ENCODE measurements at regions not wholly inside any gene's neighbourhood (a gene's known extent, or its start where the extent isn't known, plus 50 kb on each side); places are given as distances from the start of the nearest gene placed in this dataset.

GRCh38 chr20:6630514-6630913, 137.0 kb upstream of the BMP2 start:
- TF ChIP-seq CTCF (IDR thresholded peaks at IDR 0.05; ENCODE audit: unreplicated experiment) = no peak
- no peak for DNase-seq (ENCODE audit: low spot score, unreplicated experiment)
- H3K4me1 Mint-ChIP-seq (ENCODE audit: low read depth) = no peaks in the 10 kb centered on the region
- H3K9me3 Mint-ChIP-seq (ENCODE audit: low read depth) = peaks cover 2% of the 10 kb centered on the region
- no peaks in the 10 kb centered on the region for H3K27me3 Mint-ChIP-seq
- no peak overlapping the region for H3K4me3 Mint-ChIP-seq (ENCODE audit: low read depth)
- H3K27ac Mint-ChIP-seq = no peak overlapping the region
- peaks cover 3% of the 10 kb centered on the region for H3K36me3 Mint-ChIP-seq (ENCODE audit: insufficient read depth)

- H3K27ac Mint-ChIP-seq = no peak overlapping the region
Measured at GRCh38 chr20:6629564-6629963, 137.9 kb upstream of the BMP2 start.

GRCh38 chr20:6626805-6627204, 140.7 kb upstream of the BMP2 start:
- peaks cover 8% of the 10 kb centered on the region for H3K4me1 Mint-ChIP-seq (ENCODE audit: low read depth)
- TF ChIP-seq CTCF (IDR thresholded peaks at IDR 0.05; ENCODE audit: unreplicated experiment) = no peak
- no peak overlapping the region for H3K4me3 Mint-ChIP-seq (ENCODE audit: low read depth)
- peaks cover 3% of the 10 kb centered on the region for H3K36me3 Mint-ChIP-seq (ENCODE audit: insufficient read depth)
- no peak overlapping the region for H3K27ac Mint-ChIP-seq
- DNase-seq (ENCODE audit: low spot score, unreplicated experiment) = no peak
- H3K9me3 Mint-ChIP-seq (ENCODE audit: low read depth) = peaks cover 2% of the 10 kb centered on the region
- H3K27me3 Mint-ChIP-seq = no peaks in the 10 kb centered on the region

More at GRCh38 chr20:6629564-6629963, 137.9 kb upstream of the BMP2 start:
- Mint-ChIP-seq H3K9me3 (ENCODE audit: low read depth) (peaks cover 2% of the 10 kb centered on the region), H3K4me1 (ENCODE audit: low read depth) (peaks cover 3% of the 10 kb centered on the region), H3K4me3 (ENCODE audit: low read depth) (no peak overlapping the region), H3K36me3 (ENCODE audit: insufficient read depth) (peaks cover 3% of the 10 kb centered on the region), H3K27me3 (no peaks in the 10 kb centered on the region)
- no peak for DNase-seq (ENCODE audit: low spot score, unreplicated experiment)
- no peak for TF ChIP-seq CTCF (IDR thresholded peaks at IDR 0.05; ENCODE audit: unreplicated experiment)

- Mint-ChIP-seq H3K4me1 (ENCODE audit: low read depth) (peaks cover 8% of the 10 kb centered on the region), H3K4me3 (ENCODE audit: low read depth) (peak overlapping the region; percentile 40), H3K27me3 (no peaks in the 10 kb centered on the region), H3K36me3 (ENCODE audit: insufficient read depth) (peaks cover 3% of the 10 kb centered on the region), H3K27ac (peak overlapping the region; percentile 94), H3K9me3 (ENCODE audit: low read depth) (no peaks in the 10 kb centered on the region)
- no peak for TF ChIP-seq CTCF (IDR thresholded peaks at IDR 0.05; ENCODE audit: unreplicated experiment)
- no peak for DNase-seq (ENCODE audit: low spot score, unreplicated experiment)
Measured at GRCh38 chr20:6623989-6624388, 143.5 kb upstream of the BMP2 start.

GRCh38 chr20:6622041-6622440, 145.4 kb upstream of the BMP2 start:
- Mint-ChIP-seq H3K9me3 (ENCODE audit: low read depth) (no peaks in the 10 kb centered on the region), H3K27me3 (no peaks in the 10 kb centered on the region), H3K4me3 (ENCODE audit: low read depth) (no peak overlapping the region), H3K27ac (no peak overlapping the region), H3K36me3 (ENCODE audit: insufficient read depth) (peaks cover 3% of the 10 kb centered on the region), H3K4me1 (ENCODE audit: low read depth) (peaks cover 8% of the 10 kb centered on the region)
- DNase-seq (ENCODE audit: low spot score, unreplicated experiment) = no peak
- TF ChIP-seq CTCF (IDR thresholded peaks at IDR 0.05; ENCODE audit: unreplicated experiment) = no peak
